LNCaP clone FGC (cell line): ENCODE measurements at regions not wholly inside any gene's neighbourhood (a gene's known extent, or its start where the extent isn't known, plus 50 kb on each side); places are given as distances from the start of the nearest gene placed in this dataset.
"Not testable (repeated sequence)": the region's sequence is repeated elsewhere in the genome, so short reads cannot be mapped to it uniquely, and the experiment has no call there.

ENCODE experiments used
- DNase-seq: peaks from one replicate; pipeline ENCODE4 v3.0.0-alpha.2; 2011; ENCODE audit warnings: low read depth
- H3K4me3 ChIP-seq: 2 replicates; pipeline ENCODE4 v1.5.1; 2011; ENCODE audit warnings: mild to moderate bottlenecking, low read depth, low read length, control low read depth
- CTCF ChIP-seq: IDR thresholded peaks from 2 replicates; pipeline ENCODE4 v1.5.1; 2012; ENCODE audit warnings: mild to moderate bottlenecking; ENCODE audit not compliant: control insufficient read depth, insufficient read depth; ENCODE audit errors: extremely low read depth

- no peak overlapping the region for H3K4me3 ChIP-seq
- DNase-seq = no peak
- TF ChIP-seq CTCF = no peak
Observed at GRCh38 chr14:34055157-34055950, 104.5 kb upstream of the EGLN3 start.

GRCh38 chr14:34053666-34054065, 102.8 kb upstream of the EGLN3 start:
- no peak for DNase-seq
- TF ChIP-seq CTCF = no peak
- no peak overlapping the region for H3K4me3 ChIP-seq

GRCh38 chr14:34052658-34053014, 101.8 kb upstream of the EGLN3 start:
- H3K4me3 ChIP-seq = no peak overlapping the region
- DNase-seq = no peak
- TF ChIP-seq CTCF = no peak

- no peak for DNase-seq
- no peak for TF ChIP-seq CTCF
- no peak overlapping the region for H3K4me3 ChIP-seq
Observed at GRCh38 chr14:34051966-34052657, 101.2 kb upstream of the EGLN3 start.

GRCh38 chr14:34050606-34051005, 99.7 kb upstream of the EGLN3 start:
- DNase-seq = no peak
- TF ChIP-seq CTCF = no peak
- H3K4me3 ChIP-seq = no peak overlapping the region

- no peak overlapping the region for H3K4me3 ChIP-seq
- no peak for TF ChIP-seq CTCF
- DNase-seq = no peak
Observed at GRCh38 chr14:34049790-34050189, 98.9 kb upstream of the EGLN3 start.

DNA sequence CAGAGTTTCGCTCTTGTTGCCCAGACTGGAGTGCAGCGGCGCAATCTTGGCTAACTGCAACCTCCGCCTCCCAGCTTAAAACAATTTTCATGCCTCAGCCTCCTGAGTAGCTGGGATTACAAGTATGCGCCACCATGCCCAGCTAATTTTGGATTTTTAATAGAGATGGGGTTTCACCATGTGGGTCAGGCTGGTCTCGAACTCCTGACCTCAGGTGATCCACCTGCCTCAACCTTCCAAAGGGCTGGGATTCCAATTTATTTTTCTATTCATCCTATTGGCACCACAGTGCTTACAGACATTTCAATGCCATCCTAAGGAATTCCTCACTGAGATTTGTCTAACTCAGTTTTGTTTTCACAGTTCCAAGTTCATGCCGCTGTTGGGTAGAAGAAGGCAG, 98.3 kb upstream of the EGLN3 start:
- not testable (repeated sequence) for DNase-seq, H3K4me3 ChIP-seq
